A673 (cell line): ENCODE measurements at regions not wholly inside any gene's neighbourhood (a gene's known extent, or its start where the extent isn't known, plus 50 kb on each side); places are given as distances from the start of the nearest gene placed in this dataset.

ENCODE experiments used
- EZH2 ChIP-seq: fragments of 200-600 bp; sonication (generic); IDR thresholded peaks from 2 replicates; pipeline ENCODE4 v1.6.1; 2017; ENCODE audit warnings: borderline replicate concordance, low read depth, mild to moderate bottlenecking, mixed read lengths, antibody characterized with exemption, low read length; ENCODE audit not compliant: poor library complexity, severe bottlenecking
- TF ChIP-seq, protein P1 (sequence below): fragments of 300-800, 200-600 bp; sonication (generic); conservative IDR thresholded peaks from 2 replicates; pipeline ENCODE4 v1.5.1; 2017; ENCODE audit warnings: low read depth, mild to moderate bottlenecking, antibody characterized with exemption, low read length, moderate library complexity, mixed read lengths

DNA sequence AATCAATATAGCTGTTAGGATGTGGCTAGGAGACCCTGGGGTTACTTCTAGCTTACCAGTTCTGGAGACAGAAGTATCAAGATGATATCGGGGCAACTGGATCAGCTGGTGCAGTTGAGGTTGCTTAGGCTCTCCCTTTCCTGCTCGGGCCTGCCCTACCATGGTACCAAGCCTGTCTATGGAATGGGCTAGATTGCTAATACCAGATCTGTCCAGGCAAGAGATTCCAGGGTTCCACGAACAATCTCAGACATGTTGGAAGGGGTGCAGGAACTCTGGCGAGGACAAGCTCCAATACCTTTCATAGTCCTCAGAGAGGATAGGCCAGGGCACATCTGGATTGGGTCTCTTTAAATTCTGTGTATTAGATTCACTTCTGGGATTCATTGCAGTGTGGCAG, 53.8 kb downstream of the ADM start:
- TF ChIP-seq, protein P1, sequence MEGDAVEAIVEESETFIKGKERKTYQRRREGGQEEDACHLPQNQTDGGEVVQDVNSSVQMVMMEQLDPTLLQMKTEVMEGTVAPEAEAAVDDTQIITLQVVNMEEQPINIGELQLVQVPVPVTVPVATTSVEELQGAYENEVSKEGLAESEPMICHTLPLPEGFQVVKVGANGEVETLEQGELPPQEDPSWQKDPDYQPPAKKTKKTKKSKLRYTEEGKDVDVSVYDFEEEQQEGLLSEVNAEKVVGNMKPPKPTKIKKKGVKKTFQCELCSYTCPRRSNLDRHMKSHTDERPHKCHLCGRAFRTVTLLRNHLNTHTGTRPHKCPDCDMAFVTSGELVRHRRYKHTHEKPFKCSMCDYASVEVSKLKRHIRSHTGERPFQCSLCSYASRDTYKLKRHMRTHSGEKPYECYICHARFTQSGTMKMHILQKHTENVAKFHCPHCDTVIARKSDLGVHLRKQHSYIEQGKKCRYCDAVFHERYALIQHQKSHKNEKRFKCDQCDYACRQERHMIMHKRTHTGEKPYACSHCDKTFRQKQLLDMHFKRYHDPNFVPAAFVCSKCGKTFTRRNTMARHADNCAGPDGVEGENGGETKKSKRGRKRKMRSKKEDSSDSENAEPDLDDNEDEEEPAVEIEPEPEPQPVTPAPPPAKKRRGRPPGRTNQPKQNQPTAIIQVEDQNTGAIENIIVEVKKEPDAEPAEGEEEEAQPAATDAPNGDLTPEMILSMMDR: no peak
- no peak for TF ChIP-seq EZH2
